ENCODE measurements at regions not wholly inside any gene's neighbourhood (a gene's known extent, or its start where the extent isn't known, plus 50 kb on each side); places are given as distances from the start of the nearest gene placed in this dataset.

- Histone ChIP-seq H3K79me1 (ENCODE audit: low read length) (no peaks in the 10 kb centered on the region), H4K12ac (ENCODE audit: low read depth, low read length) (no peak overlapping the region), H4K8ac (ENCODE audit: low read depth, low read length) (no peak overlapping the region), H4K91ac (ENCODE audit: low read depth, low read length) (no peak overlapping the region), H2AFZ (ENCODE audit: insufficient read depth, low read length, poor library complexity) (no peak overlapping the region), H3K27ac (ENCODE audit: low read depth, low read length) (no peak overlapping the region), H2BK12ac (ENCODE audit: low read length) (no peak overlapping the region), H3K9ac (ENCODE audit: low read length) (no peak overlapping the region), H3K27me3 (ENCODE audit: insufficient read depth, low read length) (no peaks in the 10 kb centered on the region), H3K4ac (ENCODE audit: low read depth, low read length) (no peak overlapping the region), H3K4me3 (ENCODE audit: low read depth, low read length) (no peak overlapping the region), H3K14ac (ENCODE audit: low read length) (no peak overlapping the region), H2BK5ac (ENCODE audit: low read depth, low read length, poor library complexity) (no peak overlapping the region), H3K18ac (ENCODE audit: low read length) (no peak overlapping the region), H3K79me2 (ENCODE audit: control insufficient read depth, insufficient read depth, low read length, poor library complexity) (no peaks in the 10 kb centered on the region), H3K9me3 (ENCODE audit: insufficient read depth, low read depth, low read length) (no peaks in the 10 kb centered on the region), H3K23ac (ENCODE audit: low read length) (no peak overlapping the region), H2AK5ac (ENCODE audit: low read length) (no peak overlapping the region), H3K4me2 (ENCODE audit: low read length) (no peak overlapping the region), H3K4me1 (ENCODE audit: control insufficient read depth in 1 of 2, insufficient read depth in 2 of 2, low read length in 2 of 2) (no peaks in the 10 kb centered on the region), H3K36me3 (ENCODE audit: control insufficient read depth in 1 of 2, insufficient read depth in 2 of 2, low read length in 2 of 2) (no peaks in the 10 kb centered on the region), H2BK120ac (ENCODE audit: insufficient read depth, low read length, poor library complexity) (no peak overlapping the region)
- no peak for DNase-seq
- WGBS (ENCODE audit: extremely low coverage, insufficient coverage, insufficient read length) = no CpG with 5 or more reads among the region's 8 CpGs
Measured at GRCh38 chr17:15036238-15036637, 228.9 kb downstream of the PMP22 start.

GRCh38 chr17:15031975-15032374, 233.2 kb downstream of the PMP22 start:
- Histone ChIP-seq H4K12ac (ENCODE audit: low read depth, low read length) (no peak overlapping the region), H3K9me3 (ENCODE audit: insufficient read depth, low read depth, low read length) (no peaks in the 10 kb centered on the region), H2AFZ (ENCODE audit: insufficient read depth, low read length, poor library complexity) (no peak overlapping the region), H3K4me3 (ENCODE audit: low read depth, low read length) (no peak overlapping the region), H3K36me3 (ENCODE audit: control insufficient read depth in 1 of 2, insufficient read depth in 2 of 2, low read length in 2 of 2) (no peaks in the 10 kb centered on the region), H3K4me1 (ENCODE audit: control insufficient read depth in 1 of 2, insufficient read depth in 2 of 2, low read length in 2 of 2) (no peaks in the 10 kb centered on the region), H2BK120ac (ENCODE audit: insufficient read depth, low read length, poor library complexity) (no peak overlapping the region), H2BK12ac (ENCODE audit: low read length) (no peak overlapping the region), H4K8ac (ENCODE audit: low read depth, low read length) (no peak overlapping the region), H3K9ac (ENCODE audit: low read length) (no peak overlapping the region), H3K4me2 (ENCODE audit: low read length) (no peak overlapping the region), H4K91ac (ENCODE audit: low read depth, low read length) (no peak overlapping the region), H3K18ac (ENCODE audit: low read length) (no peak overlapping the region), H3K27me3 (ENCODE audit: insufficient read depth, low read length) (no peaks in the 10 kb centered on the region), H3K14ac (ENCODE audit: low read length) (no peak overlapping the region), H3K27ac (ENCODE audit: low read depth, low read length) (no peak overlapping the region), H3K23ac (ENCODE audit: low read length) (no peak overlapping the region), H3K79me1 (ENCODE audit: low read length) (no peaks in the 10 kb centered on the region), H3K4ac (ENCODE audit: low read depth, low read length) (no peak overlapping the region), H2AK5ac (ENCODE audit: low read length) (no peak overlapping the region), H2BK5ac (ENCODE audit: low read depth, low read length, poor library complexity) (no peak overlapping the region), H3K79me2 (ENCODE audit: control insufficient read depth, insufficient read depth, low read length, poor library complexity) (no peaks in the 10 kb centered on the region)
- no CpG with 5 or more reads among the region's 3 CpGs for WGBS (ENCODE audit: extremely low coverage, insufficient coverage, insufficient read length)
- DNase-seq = no peak

- H2BK12ac ChIP-seq (ENCODE audit: low read length) = no peak overlapping the region
- WGBS (ENCODE audit: extremely low coverage, insufficient coverage, insufficient read length) = no CpG with 5 or more reads among the region's 1 CpG
- no peak overlapping the region for H4K8ac ChIP-seq (ENCODE audit: low read depth, low read length)
- no peak for DNase-seq
- no peak overlapping the region for H3K14ac ChIP-seq (ENCODE audit: low read length)
- no peak overlapping the region for H3K18ac ChIP-seq (ENCODE audit: low read length)
- H2AK5ac ChIP-seq (ENCODE audit: low read length) = no peak overlapping the region
- H3K27me3 ChIP-seq (ENCODE audit: insufficient read depth, low read length) = no peaks in the 10 kb centered on the region
- H3K36me3 ChIP-seq (ENCODE audit: control insufficient read depth in 1 of 2, insufficient read depth in 2 of 2, low read length in 2 of 2) = no peaks in the 10 kb centered on the region
- H3K4me2 ChIP-seq (ENCODE audit: low read length) = no peak overlapping the region
- no peak overlapping the region for H2BK120ac ChIP-seq (ENCODE audit: insufficient read depth, low read length, poor library complexity)
- H3K9ac ChIP-seq (ENCODE audit: low read length) = no peak overlapping the region
- H3K9me3 ChIP-seq (ENCODE audit: insufficient read depth, low read depth, low read length) = no peaks in the 10 kb centered on the region
- H3K23ac ChIP-seq (ENCODE audit: low read length) = no peak overlapping the region
- H2BK5ac ChIP-seq (ENCODE audit: low read depth, low read length, poor library complexity) = no peak overlapping the region
- no peak overlapping the region for H2AFZ ChIP-seq (ENCODE audit: insufficient read depth, low read length, poor library complexity)
- H3K27ac ChIP-seq (ENCODE audit: low read depth, low read length) = no peak overlapping the region
- no peak overlapping the region for H4K12ac ChIP-seq (ENCODE audit: low read depth, low read length)
- H3K79me2 ChIP-seq (ENCODE audit: control insufficient read depth, insufficient read depth, low read length, poor library complexity) = no peaks in the 10 kb centered on the region
- no peaks in the 10 kb centered on the region for H3K4me1 ChIP-seq (ENCODE audit: control insufficient read depth in 1 of 2, insufficient read depth in 2 of 2, low read length in 2 of 2)
- no peak overlapping the region for H4K91ac ChIP-seq (ENCODE audit: low read depth, low read length)
- no peak overlapping the region for H3K4me3 ChIP-seq (ENCODE audit: low read depth, low read length)
- H3K4ac ChIP-seq (ENCODE audit: low read depth, low read length) = no peak overlapping the region
- H3K79me1 ChIP-seq (ENCODE audit: low read length) = no peaks in the 10 kb centered on the region
Measured at GRCh38 chr17:15029469-15029868, 235.7 kb downstream of the PMP22 start.

- H2BK5ac ChIP-seq (ENCODE audit: low read depth, low read length, poor library complexity) = no peak overlapping the region
- H3K9ac ChIP-seq (ENCODE audit: low read length) = no peak overlapping the region
- no peak overlapping the region for H3K27ac ChIP-seq (ENCODE audit: low read depth, low read length)
- no peaks in the 10 kb centered on the region for H3K79me1 ChIP-seq (ENCODE audit: low read length)
- no peak overlapping the region for H3K18ac ChIP-seq (ENCODE audit: low read length)
- no peak for DNase-seq
- H3K9me3 ChIP-seq (ENCODE audit: insufficient read depth, low read depth, low read length) = no peaks in the 10 kb centered on the region
- no peak overlapping the region for H3K4me2 ChIP-seq (ENCODE audit: low read length)
- no peaks in the 10 kb centered on the region for H3K36me3 ChIP-seq (ENCODE audit: control insufficient read depth in 1 of 2, insufficient read depth in 2 of 2, low read length in 2 of 2)
- no peak overlapping the region for H3K14ac ChIP-seq (ENCODE audit: low read length)
- no CpG with 5 or more reads among the region's 1 CpG for WGBS (ENCODE audit: extremely low coverage, insufficient coverage, insufficient read length)
- H4K91ac ChIP-seq (ENCODE audit: low read depth, low read length) = no peak overlapping the region
- H3K4me1 ChIP-seq (ENCODE audit: control insufficient read depth in 1 of 2, insufficient read depth in 2 of 2, low read length in 2 of 2) = peaks cover 3 to 5% of the 10 kb centered on the region in 2 experiments
- no peak overlapping the region for H2BK120ac ChIP-seq (ENCODE audit: insufficient read depth, low read length, poor library complexity)
- no peak overlapping the region for H3K4ac ChIP-seq (ENCODE audit: low read depth, low read length)
- H4K12ac ChIP-seq (ENCODE audit: low read depth, low read length) = no peak overlapping the region
- H3K4me3 ChIP-seq (ENCODE audit: low read depth, low read length) = no peak overlapping the region
- no peaks in the 10 kb centered on the region for H3K79me2 ChIP-seq (ENCODE audit: control insufficient read depth, insufficient read depth, low read length, poor library complexity)
- H4K8ac ChIP-seq (ENCODE audit: low read depth, low read length) = no peak overlapping the region
- H3K23ac ChIP-seq (ENCODE audit: low read length) = no peak overlapping the region
- no peak overlapping the region for H2AK5ac ChIP-seq (ENCODE audit: low read length)
- H3K27me3 ChIP-seq (ENCODE audit: insufficient read depth, low read length) = no peaks in the 10 kb centered on the region
- no peak overlapping the region for H2AFZ ChIP-seq (ENCODE audit: insufficient read depth, low read length, poor library complexity)
- H2BK12ac ChIP-seq (ENCODE audit: low read length) = no peak overlapping the region
Measured at GRCh38 chr17:15027853-15028252, 237.3 kb downstream of the PMP22 start.
